IMR-90 (cell line): ENCODE measurements at regions not wholly inside any gene's neighbourhood (a gene's known extent, or its start where the extent isn't known, plus 50 kb on each side); places are given as distances from the start of the nearest gene placed in this dataset.
A peak's percentile ranks its signal among the peaks of the same experiment; 100 is the strongest.

ENCODE experiments used
- ATAC-seq: fragments of 200-7000 bp; cut with Tn5 transposase; 2 replicates; pipeline ENCODE4 v1.9.1; 2020; ENCODE audit warnings: low read depth, mild to moderate bottlenecking, moderate library complexity
- BruUV-seq: library from RNA; stranded (reverse); fragments of 400-500 nt; replicated peaks from 2 replicates; lab custom pipeline; 2021; lab: Mats Ljungman, UMichigan
- CTCF ChIA-PET: fragments of 300-600 bp; formaldehyde crosslinking; extraction: SDS; loops from one replicate; lab custom pipeline; 2021; ENCODE audit warnings: antibody characterized with exemption; lab: Yijun Ruan, JAX
- POLR2A ChIA-PET: fragments of 300-600 bp; sonication (Branson Sonifier 250); formaldehyde crosslinking; loops from one replicate; lab custom pipeline; 2022; ENCODE audit warnings: antibody characterized with exemption; ENCODE audit not compliant: unreplicated experiment; lab: Charles Lee
- DNase-seq: peaks from one replicate; pipeline ENCODE4 v3.0.0; 2013
- H2AFZ ChIP-seq: replicated peaks from 2 replicates; pipeline ENCODE3; 2013; ENCODE audit warnings: low read length, mild to moderate bottlenecking; ENCODE audit not compliant: poor library complexity
- H2AK5ac ChIP-seq: 2 replicates; pipeline ENCODE4 v1.6.1; 2013; ENCODE audit warnings: low read depth, low read length, inconsistent platforms
- H2AK9ac ChIP-seq: replicated peaks from 2 replicates; pipeline ENCODE3; 2013; ENCODE audit warnings: mild to moderate bottlenecking, low read depth, low read length, moderate library complexity; ENCODE audit not compliant: poor library complexity
- H2BK120ac ChIP-seq: 2 replicates; pipeline ENCODE4 v1.6.1; 2013; ENCODE audit warnings: low read depth, low read length, inconsistent platforms
- H2BK15ac ChIP-seq: 3 replicates; pipeline ENCODE4 v1.6.1; 2013; ENCODE audit warnings: low read depth, low read length, inconsistent platforms
- H2BK20ac ChIP-seq: 2 replicates; pipeline ENCODE4 v1.6.1; 2013; ENCODE audit warnings: low read depth, mild to moderate bottlenecking, inconsistent platforms, low read length, moderate library complexity
- H2BK5ac ChIP-seq: 2 replicates; pipeline ENCODE4 v1.6.1; 2013; ENCODE audit warnings: mild to moderate bottlenecking, low read depth, low read length, inconsistent platforms; ENCODE audit not compliant: poor library complexity, severe bottlenecking
- H3K14ac ChIP-seq: replicated peaks from 2 replicates; pipeline ENCODE4 v1.6.1; 2013; ENCODE audit warnings: low read depth, low read length, inconsistent platforms
- H3K18ac ChIP-seq: 2 replicates; pipeline ENCODE4 v1.6.1; 2013; ENCODE audit warnings: low read depth, low read length, control low read depth
- H3K23ac ChIP-seq: 2 replicates; pipeline ENCODE4 v1.6.1; 2013; ENCODE audit warnings: low read depth, low read length, inconsistent platforms
- H3K27ac ChIP-seq: 2 replicates; pipeline ENCODE4 v1.5.1; 2013; ENCODE audit warnings: mild to moderate bottlenecking, control low read depth, low read length; ENCODE audit not compliant: insufficient read depth
- H3K27me3 ChIP-seq: 2 replicates; pipeline ENCODE4 v1.6.1; 2013; ENCODE audit warnings: low read length; ENCODE audit not compliant: control insufficient read depth, insufficient read depth
- H3K36me3 ChIP-seq: 2 replicates; pipeline ENCODE4 v1.6.1; 2013; ENCODE audit warnings: low read length, mixed read lengths; ENCODE audit not compliant: control insufficient read depth, insufficient read depth
- H3K4ac ChIP-seq: 2 replicates; pipeline ENCODE4 v1.6.1; 2013; ENCODE audit warnings: low read depth, low read length, inconsistent platforms
- H3K4me1 ChIP-seq: 2 replicates; pipeline ENCODE4 v1.6.1; 2013; ENCODE audit warnings: low read length, mixed read lengths; ENCODE audit not compliant: control insufficient read depth, insufficient read depth
- H3K4me2 ChIP-seq: 2 replicates; pipeline ENCODE4 v1.6.1; 2013; ENCODE audit warnings: low read depth, mild to moderate bottlenecking, control low read depth, low read length, moderate library complexity
- H3K4me3 ChIP-seq: 2 replicates; pipeline ENCODE4 v1.5.1; 2013; ENCODE audit warnings: low read depth, mild to moderate bottlenecking, control low read depth, low read length, moderate library complexity; ENCODE audit not compliant: insufficient read depth
- H3K56ac ChIP-seq: 2 replicates; pipeline ENCODE4 v1.6.1; 2013; ENCODE audit warnings: low read length, inconsistent platforms; ENCODE audit not compliant: insufficient read depth; ENCODE audit errors: extremely low read depth
- H3K79me1 ChIP-seq, 2 experiments: 2 replicates each; pipeline ENCODE4 v1.6.1; 2013; ENCODE audit warnings: low read length in 2 of 2, inconsistent platforms in 1 of 2, low read depth in 1 of 2
- H3K9ac ChIP-seq: 2 replicates; pipeline ENCODE4 v1.6.1; 2013; ENCODE audit warnings: low read depth, low read length, control low read depth
- H3K9me1 ChIP-seq: 2 replicates; pipeline ENCODE4 v1.6.1; 2013; ENCODE audit warnings: low read length, inconsistent platforms; ENCODE audit not compliant: insufficient read depth
- H3K9me3 ChIP-seq: 2 replicates; pipeline ENCODE4 v1.6.1; 2013; ENCODE audit warnings: low read length; ENCODE audit not compliant: control insufficient read depth, insufficient read depth
- H4K20me1 ChIP-seq: 2 replicates; pipeline ENCODE4 v1.6.1; 2013; ENCODE audit warnings: low read length, inconsistent platforms; ENCODE audit not compliant: insufficient read depth
- H4K5ac ChIP-seq: 2 replicates; pipeline ENCODE4 v1.6.1; 2013; ENCODE audit warnings: mild to moderate bottlenecking, low read depth, low read length, control low read depth
- H4K8ac ChIP-seq, 2 experiments: 2 replicates each; pipeline ENCODE4 v1.6.1; 2013; ENCODE audit warnings: low read depth in 2 of 2, low read length in 2 of 2, control low read depth in 1 of 2, inconsistent platforms in 1 of 2
- H4K91ac ChIP-seq: 2 replicates; pipeline ENCODE4 v1.6.1; 2013; ENCODE audit warnings: low read depth, low read length, inconsistent platforms; ENCODE audit not compliant: insufficient read depth
- CEBPB ChIP-seq: IDR thresholded peaks from 2 replicates; pipeline ENCODE4 v1.6.1; 2012; ENCODE audit warnings: low read depth, low read length, improper control_type of control experiment
- NFE2L2 ChIP-seq: fragments of 150-350 bp; IDR thresholded peaks from 2 replicates; pipeline ENCODE4 v1.6.1; 2016; ENCODE audit warnings: low read depth, mild to moderate bottlenecking, low read length
- WGBS, 2 experiments: methylation state at CpG; one replicate each; pipeline versions ENCODE4 v1.1.5 to v1.1.7; 2013; ENCODE audit warnings: missing lambda C conversion rate in 2 of 2; ENCODE audit not compliant: insufficient read length in 1 of 2; ENCODE audit errors: extremely low coverage in 2 of 2; 5-methylcytosine and 5-hydroxymethylcytosine counted together
- dilution Hi-C: fragments of 300-500 bp; cut with HindIII; formaldehyde crosslinking; loops from one replicate; pipeline ENCODE4 v1.14.3; 2018; ENCODE audit warnings: low sequenced_read_pairs; ENCODE audit not compliant: unreplicated experiment
- in situ Hi-C: fragments of 300-500 bp; cut with MboI; formaldehyde crosslinking; loops from 3 replicates; pipeline ENCODE4 v1.14.3; 2019; ENCODE audit warnings: low sequenced_read_pairs, inconsistent platforms, mixed read lengths
- intact Hi-C: fragments of 100-400 bp; cut with micrococcal nuclease; formaldehyde crosslinking; loops from 2 replicates; pipeline ENCODE4 v1.10.0; 2022

DNA sequence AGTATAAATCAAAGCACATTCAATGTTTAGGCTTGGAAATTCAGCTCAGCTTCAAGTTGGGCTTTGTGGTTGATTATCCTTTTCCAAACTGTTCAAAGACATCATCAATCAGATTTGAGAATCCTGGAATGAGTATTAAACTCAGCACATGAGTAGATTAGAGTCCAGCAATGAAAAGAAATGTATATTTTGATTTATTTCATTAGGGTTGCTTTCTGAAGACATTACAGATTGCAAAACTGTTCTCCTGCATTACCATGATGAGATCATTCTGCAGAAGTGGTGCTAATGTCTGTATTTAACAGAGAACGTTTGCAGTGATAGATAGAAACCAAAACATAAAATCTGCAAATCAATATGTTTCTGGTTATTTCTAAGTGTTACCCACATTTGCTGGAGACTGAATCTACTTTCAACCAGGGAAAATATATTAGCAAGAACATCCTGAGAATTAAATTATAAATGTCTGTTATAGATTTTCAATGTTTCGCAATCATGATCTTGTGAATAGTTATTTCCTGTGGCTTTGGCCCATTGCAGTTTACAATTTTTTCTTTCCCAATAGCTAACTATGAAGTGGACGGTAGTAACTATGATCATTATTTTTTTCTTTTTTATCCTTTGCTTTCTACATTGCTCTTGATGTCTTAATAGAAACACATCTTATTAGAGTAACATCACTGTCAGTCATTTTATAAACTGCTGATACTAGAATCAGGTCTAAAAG lies 1125.7 kb upstream of the GOT2 start:
- Histone ChIP-seq H3K23ac (no peak overlapping the region), H3K4me2 (no peak overlapping the region), H3K9me3 (0 out of 2 replicates have a peak, but pooled peaks cover 5% of the 10 kb centered on the region), H3K27me3 (no peaks in the 10 kb centered on the region), H3K9ac (no peak overlapping the region), H2BK15ac (no peak overlapping the region), H3K56ac (no peak overlapping the region), H2AK5ac (no peak overlapping the region), H2AFZ (no peak overlapping the region), H2BK5ac (no peak overlapping the region), H3K36me3 (no peaks in the 10 kb centered on the region), H4K5ac (no peak overlapping the region), H3K27ac (no peak overlapping the region), H4K8ac (no peak overlapping the region), H3K14ac (no peak overlapping the region), H3K4ac (no peak overlapping the region), H3K9me1 (no peaks in the 10 kb centered on the region), H3K4me1 (no peaks in the 10 kb centered on the region), H4K91ac (no peak overlapping the region), H3K18ac (no peak overlapping the region), H2AK9ac (no peak overlapping the region), H3K79me1 (no peaks in the 10 kb centered on the region), H3K4me3 (no peak overlapping the region), H2BK120ac (no peak overlapping the region), H2BK20ac (no peak overlapping the region), H4K20me1 (no peaks in the 10 kb centered on the region)
- POLR2A ChIA-PET, result no interaction called here
- BruUV-seq, result no TSS peak
- dilution Hi-C loops, result no loop called here
- no peak for ATAC-seq
- in situ Hi-C loops, result no loop called here
- no peak for DNase-seq
- CTCF ChIA-PET, result no interaction called here
- TF ChIP-seq CEBPB (peak; percentile 77), NFE2L2 (no peak)
- no CpG with 5 or more reads among the region's 3 CpGs for WGBS, 2 experiments
- intact Hi-C loops, result no loop called here
